Loucy (cell line): ENCODE measurements at regions not wholly inside any gene's neighbourhood (a gene's known extent, or its start where the extent isn't known, plus 50 kb on each side); places are given as distances from the start of the nearest gene placed in this dataset.

ENCODE experiments used
- CTCF ChIP-seq: fragments of 200-600 bp; sonication (generic); conservative IDR thresholded peaks from 2 replicates; pipeline ENCODE4 v1.5.1; 2014; ENCODE audit warnings: mild to moderate bottlenecking, antibody characterized with exemption, low read length
- EZH2phosphoT487 ChIP-seq: fragments of 200-600 bp; IDR thresholded peaks from 2 replicates; pipeline ENCODE4 v1.6.1; 2018; ENCODE audit warnings: antibody characterized with exemption, mild to moderate bottlenecking, moderate library complexity, borderline replicate concordance

- no peak for TF ChIP-seq CTCF
- no peak for TF ChIP-seq EZH2phosphoT487
Measured at GRCh38 chr2:184201246-184201645, 397.1 kb upstream of the ZNF804A start.
